GM12878 (cell line): ENCODE measurements at regions not wholly inside any gene's neighbourhood (a gene's known extent, or its start where the extent isn't known, plus 50 kb on each side); places are given as distances from the start of the nearest gene placed in this dataset.

Experiments used
- ATAC-seq: fragments of 200-7000 bp; cut with Tn5 transposase; 3 replicates; pipeline ENCODE4 v1.9.1; 2020; ENCODE audit warnings: mild to moderate bottlenecking, moderate library complexity
- BruUV-seq: library from RNA; stranded (reverse); fragments of 400-500 nt; replicated peaks from 2 replicates; lab custom pipeline; 2021; lab: Mats Ljungman, UMichigan
- CTCF ChIA-PET: fragments of 300-600 bp; sonication (Branson Sonifier 250); formaldehyde crosslinking; extraction: SDS; loops from one replicate; lab custom pipeline; 2021; ENCODE audit warnings: inconsistent platforms; lab: Yijun Ruan, JAX
- POLR2A ChIA-PET: fragments of 350-600 bp; formaldehyde crosslinking; extraction: SDS; loops from one replicate; lab custom pipeline; 2021; ENCODE audit warnings: inconsistent platforms; lab: Charles Lee
- RAD21 ChIA-PET: fragments of 300-600 bp; sonication (Branson Sonifier 250); formaldehyde crosslinking; loops from one replicate; lab custom pipeline; 2023; ENCODE audit warnings: antibody characterized with exemption; ENCODE audit not compliant: unreplicated experiment; lab: Charles Lee
- SMC1A ChIA-PET: fragments of 300-600 bp; sonication (Branson Sonifier 250); formaldehyde crosslinking; loops from one replicate; lab custom pipeline; 2023; ENCODE audit not compliant: unreplicated experiment, uncharacterized antibody; lab: Charles Lee
- DNase-seq: peaks from one replicate; pipeline ENCODE4 v3.0.0-alpha.2; 2011; ENCODE audit warnings: low read depth, low spot score
- FAIRE-seq: peaks from 3 replicates; lab custom pipeline; 2011; peaks lifted over from hg19 to GRCh38; lab: Jason Lieb, UNC
- H2AFZ ChIP-seq: 2 replicates; pipeline ENCODE4 v1.6.0; 2011; ENCODE audit warnings: low read depth, low read length, control low read depth; ENCODE audit not compliant: control insufficient read depth
- H3K27ac ChIP-seq: 2 replicates; pipeline ENCODE4 v1.5.1; 2011; ENCODE audit warnings: control low read depth; ENCODE audit not compliant: control insufficient read depth, insufficient read depth
- H3K27me3 ChIP-seq, 2 experiments: replicated peaks in 1 of 2; 2 replicates each; pipeline versions ENCODE4 v1.6.0 to v1.6.1; 2011; ENCODE audit warnings: low read length in 1 of 2; ENCODE audit not compliant: control insufficient read depth in 2 of 2, insufficient read depth in 2 of 2
- H3K36me3 ChIP-seq, 2 experiments: 2 replicates each; pipeline ENCODE4 v1.5.1; 2011; ENCODE audit warnings: low read length in 1 of 2; ENCODE audit not compliant: control insufficient read depth in 2 of 2, insufficient read depth in 2 of 2
- H3K4me1 ChIP-seq: 2 replicates; pipeline ENCODE4 v1.6.1; 2011; ENCODE audit warnings: mild to moderate bottlenecking, low read length, moderate library complexity, mixed read lengths; ENCODE audit not compliant: control insufficient read depth, insufficient read depth
- H3K4me2 ChIP-seq: 2 replicates; pipeline ENCODE4 v1.6.0; 2011; ENCODE audit warnings: control low read depth; ENCODE audit not compliant: control insufficient read depth, insufficient read depth
- H3K4me3 ChIP-seq: fragments of 200-600 bp; sonication (generic); 2 replicates; pipeline ENCODE4 v1.5.1; 2016
- H3K79me2 ChIP-seq: 2 replicates; pipeline ENCODE4 v1.6.0; 2011; ENCODE audit warnings: low read length; ENCODE audit not compliant: control insufficient read depth, insufficient read depth
- H3K9ac ChIP-seq: 2 replicates; pipeline ENCODE4 v1.8.0; 2011; ENCODE audit warnings: low read length, control low read depth, mixed read lengths; ENCODE audit not compliant: control insufficient read depth, insufficient read depth
- H3K9me3 ChIP-seq: replicated peaks from 3 replicates; pipeline ENCODE4 v1.5.1; 2011; ENCODE audit warnings: mild to moderate bottlenecking, low read length; ENCODE audit not compliant: control insufficient read depth, insufficient read depth
- H4K20me1 ChIP-seq: 2 replicates; pipeline ENCODE4 v1.6.0; 2011; ENCODE audit not compliant: control insufficient read depth, insufficient read depth
- BHLHE40 ChIP-seq, 2 experiments: fragments of 450-650 bp in 1 of 2; IDR thresholded peaks; 2 replicates each; pipeline ENCODE4 v1.6.1; 2011 to 2017; ENCODE audit warnings: low read depth in 2 of 2, borderline replicate concordance in 1 of 2, improper control_type of control experiment in 1 of 2, low read length in 1 of 2, mild to moderate bottlenecking in 1 of 2
- FOXK2 ChIP-seq: fragments of 450-650 bp; IDR thresholded peaks from 2 replicates; pipeline ENCODE4 v1.6.1; 2017; ENCODE audit warnings: mild to moderate bottlenecking, moderate library complexity
- KLF5 ChIP-seq: fragments of 450-650 bp; IDR thresholded peaks from 2 replicates; pipeline ENCODE4 v1.6.1; 2014; ENCODE audit warnings: mild to moderate bottlenecking; ENCODE audit not compliant: partially characterized antibody
- MXI1 ChIP-seq: fragments of 150-350 bp; IDR thresholded peaks from 2 replicates; pipeline ENCODE4 v1.6.1; 2011; ENCODE audit warnings: low read depth, mild to moderate bottlenecking, inconsistent platforms, low read length, improper control_type of control experiment
- POLR2AphosphoS5 ChIP-seq: IDR thresholded peaks from 2 replicates; pipeline ENCODE4 v1.6.1; 2011; ENCODE audit warnings: mild to moderate bottlenecking, low read length, inconsistent platforms
- RAD51 ChIP-seq: fragments of 450-650 bp; IDR thresholded peaks from 2 replicates; pipeline ENCODE4 v1.6.1; 2016; ENCODE audit warnings: moderate library complexity, mild to moderate bottlenecking, inconsistent platforms
- SMC3 ChIP-seq: IDR thresholded peaks from 2 replicates; pipeline ENCODE4 v1.6.1; 2011; ENCODE audit warnings: low read length, improper control_type of control experiment, borderline replicate concordance
- WRNIP1 ChIP-seq: IDR thresholded peaks from 2 replicates; pipeline ENCODE4 v1.6.1; 2011; ENCODE audit warnings: low read depth, low read length, improper control_type of control experiment, borderline replicate concordance
- WGBS: methylation state at CpG from one replicate; pipeline ENCODE4 v1.1.6; 2016; ENCODE audit warnings: low lambda C conversion rate; ENCODE audit not compliant: insufficient replicate concordance, insufficient coverage; ENCODE audit errors: missing lambda C conversion rate; 5-methylcytosine and 5-hydroxymethylcytosine counted together
- in situ Hi-C: fragments of 300-500 bp; cut with MboI; formaldehyde crosslinking; loops from 9 replicates; pipeline ENCODE4 v1.14.3; 2018; ENCODE audit warnings: mixed read lengths
- intact Hi-C: fragments of 100-400 bp; cut with micrococcal nuclease; formaldehyde crosslinking; loops from one replicate; pipeline ENCODE4 v1.14.2; 2022; ENCODE audit not compliant: unreplicated experiment
- TF ChIP-seq, protein P1 (sequence below): fragments of 450-650 bp; IDR thresholded peaks from 2 replicates; pipeline ENCODE4 v1.6.1; 2017; ENCODE audit warnings: mild to moderate bottlenecking, low read depth, inconsistent platforms; ENCODE audit not compliant: poor library complexity, severe bottlenecking
- TF ChIP-seq, protein P2 (sequence below): fragments of 450-650 bp; IDR thresholded peaks from 2 replicates; pipeline ENCODE4 v1.6.1; 2018; ENCODE audit warnings: mild to moderate bottlenecking, low read depth, moderate library complexity; ENCODE audit not compliant: partially characterized antibody
- TF ChIP-seq, protein P3 (sequence below): fragments of 450-650 bp; conservative IDR thresholded peaks from 2 replicates; pipeline ENCODE4 v1.6.1; 2017; ENCODE audit warnings: mild to moderate bottlenecking, moderate library complexity
- TF ChIP-seq, protein P4 (sequence below): fragments of 150-350 bp; IDR thresholded peaks from 2 replicates; pipeline ENCODE4 v1.6.1; 2016; ENCODE audit warnings: low read depth, low read length

DNA sequence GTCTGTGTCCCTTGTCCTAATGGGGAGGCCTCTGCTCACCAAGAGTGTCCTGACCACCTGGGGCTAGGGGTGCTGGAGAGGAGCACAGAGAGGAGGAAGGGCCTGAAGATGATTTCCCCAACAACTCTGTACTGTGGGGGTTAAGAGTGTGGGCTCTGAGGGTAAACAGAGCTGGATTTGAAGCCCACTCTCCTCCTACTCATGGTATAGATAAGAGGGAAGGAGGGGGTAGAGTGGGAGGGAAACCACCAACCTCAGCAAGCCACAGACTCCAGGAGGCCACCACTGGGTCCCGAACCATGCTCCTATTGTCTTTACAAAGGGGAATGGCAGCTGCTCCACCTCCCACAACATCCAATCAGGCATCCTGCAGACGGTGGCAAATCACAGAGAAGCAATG lies 103.6 kb upstream of the RNU6-1 start:
- no peak overlapping the region for H3K4me3 ChIP-seq
- ChIA-PET SMC1A (no interaction called here), CTCF (no interaction called here), RAD21 (no interaction called here), POLR2A (interaction anchor here (0.6 kb wide), 1 partner anchor 86 kb away, joined by 6 read pairs; no protein-coding TSS in a partner anchor)
- no peak overlapping the region for H3K9ac ChIP-seq
- in situ Hi-C loops = no loop called here
- H2AFZ ChIP-seq = no peak overlapping the region
- H3K79me2 ChIP-seq = no peaks in the 10 kb centered on the region
- ATAC-seq (no peak), FAIRE-seq (no peak), DNase-seq (no peak)
- H3K4me2 ChIP-seq = no peak overlapping the region
- H3K27me3 ChIP-seq = no peaks in the 10 kb centered on the region
- H3K36me3 ChIP-seq = no peaks in the 10 kb centered on the region
- H3K27ac ChIP-seq = no peak overlapping the region
- intact Hi-C loops = no loop called here
- peaks cover 2% of the 10 kb centered on the region for H3K9me3 ChIP-seq
- BruUV-seq = no TSS peak
- 86% methylated on average over 2 of the region's 2 CpGs for WGBS
- no peaks in the 10 kb centered on the region for H4K20me1 ChIP-seq
- H3K4me1 ChIP-seq = peaks cover 22% of the 10 kb centered on the region
- TF ChIP-seq, protein P1, sequence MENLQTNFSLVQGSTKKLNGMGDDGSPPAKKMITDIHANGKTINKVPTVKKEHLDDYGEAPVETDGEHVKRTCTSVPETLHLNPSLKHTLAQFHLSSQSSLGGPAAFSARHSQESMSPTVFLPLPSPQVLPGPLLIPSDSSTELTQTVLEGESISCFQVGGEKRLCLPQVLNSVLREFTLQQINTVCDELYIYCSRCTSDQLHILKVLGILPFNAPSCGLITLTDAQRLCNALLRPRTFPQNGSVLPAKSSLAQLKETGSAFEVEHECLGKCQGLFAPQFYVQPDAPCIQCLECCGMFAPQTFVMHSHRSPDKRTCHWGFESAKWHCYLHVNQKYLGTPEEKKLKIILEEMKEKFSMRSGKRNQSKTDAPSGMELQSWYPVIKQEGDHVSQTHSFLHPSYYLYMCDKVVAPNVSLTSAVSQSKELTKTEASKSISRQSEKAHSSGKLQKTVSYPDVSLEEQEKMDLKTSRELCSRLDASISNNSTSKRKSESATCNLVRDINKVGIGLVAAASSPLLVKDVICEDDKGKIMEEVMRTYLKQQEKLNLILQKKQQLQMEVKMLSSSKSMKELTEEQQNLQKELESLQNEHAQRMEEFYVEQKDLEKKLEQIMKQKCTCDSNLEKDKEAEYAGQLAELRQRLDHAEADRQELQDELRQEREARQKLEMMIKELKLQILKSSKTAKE = no peak
- TF ChIP-seq, protein P2, sequence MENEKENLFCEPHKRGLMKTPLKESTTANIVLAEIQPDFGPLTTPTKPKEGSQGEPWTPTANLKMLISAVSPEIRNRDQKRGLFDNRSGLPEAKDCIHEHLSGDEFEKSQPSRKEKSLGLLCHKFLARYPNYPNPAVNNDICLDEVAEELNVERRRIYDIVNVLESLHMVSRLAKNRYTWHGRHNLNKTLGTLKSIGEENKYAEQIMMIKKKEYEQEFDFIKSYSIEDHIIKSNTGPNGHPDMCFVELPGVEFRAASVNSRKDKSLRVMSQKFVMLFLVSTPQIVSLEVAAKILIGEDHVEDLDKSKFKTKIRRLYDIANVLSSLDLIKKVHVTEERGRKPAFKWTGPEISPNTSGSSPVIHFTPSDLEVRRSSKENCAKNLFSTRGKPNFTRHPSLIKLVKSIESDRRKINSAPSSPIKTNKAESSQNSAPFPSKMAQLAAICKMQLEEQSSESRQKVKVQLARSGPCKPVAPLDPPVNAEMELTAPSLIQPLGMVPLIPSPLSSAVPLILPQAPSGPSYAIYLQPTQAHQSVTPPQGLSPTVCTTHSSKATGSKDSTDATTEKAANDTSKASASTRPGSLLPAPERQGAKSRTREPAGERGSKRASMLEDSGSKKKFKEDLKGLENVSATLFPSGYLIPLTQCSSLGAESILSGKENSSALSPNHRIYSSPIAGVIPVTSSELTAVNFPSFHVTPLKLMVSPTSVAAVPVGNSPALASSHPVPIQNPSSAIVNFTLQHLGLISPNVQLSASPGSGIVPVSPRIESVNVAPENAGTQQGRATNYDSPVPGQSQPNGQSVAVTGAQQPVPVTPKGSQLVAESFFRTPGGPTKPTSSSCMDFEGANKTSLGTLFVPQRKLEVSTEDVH = no peak
- TF ChIP-seq, protein P3, sequence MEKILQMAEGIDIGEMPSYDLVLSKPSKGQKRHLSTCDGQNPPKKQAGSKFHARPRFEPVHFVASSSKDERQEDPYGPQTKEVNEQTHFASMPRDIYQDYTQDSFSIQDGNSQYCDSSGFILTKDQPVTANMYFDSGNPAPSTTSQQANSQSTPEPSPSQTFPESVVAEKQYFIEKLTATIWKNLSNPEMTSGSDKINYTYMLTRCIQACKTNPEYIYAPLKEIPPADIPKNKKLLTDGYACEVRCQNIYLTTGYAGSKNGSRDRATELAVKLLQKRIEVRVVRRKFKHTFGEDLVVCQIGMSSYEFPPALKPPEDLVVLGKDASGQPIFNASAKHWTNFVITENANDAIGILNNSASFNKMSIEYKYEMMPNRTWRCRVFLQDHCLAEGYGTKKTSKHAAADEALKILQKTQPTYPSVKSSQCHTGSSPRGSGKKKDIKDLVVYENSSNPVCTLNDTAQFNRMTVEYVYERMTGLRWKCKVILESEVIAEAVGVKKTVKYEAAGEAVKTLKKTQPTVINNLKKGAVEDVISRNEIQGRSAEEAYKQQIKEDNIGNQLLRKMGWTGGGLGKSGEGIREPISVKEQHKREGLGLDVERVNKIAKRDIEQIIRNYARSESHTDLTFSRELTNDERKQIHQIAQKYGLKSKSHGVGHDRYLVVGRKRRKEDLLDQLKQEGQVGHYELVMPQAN = no peak
- TF ChIP-seq BHLHE40 (IDR thresholded peaks at IDR 0.05; ENCODE audit: borderline replicate concordance in 1 of 2, low read depth in 2 of 2, low read length in 1 of 2) (no peak), RAD51 (no peak), SMC3 (no peak), KLF5 (no peak), FOXK2 (no peak), POLR2AphosphoS5 (no peak), WRNIP1 (no peak), MXI1 (no peak)
- TF ChIP-seq, protein P4, sequence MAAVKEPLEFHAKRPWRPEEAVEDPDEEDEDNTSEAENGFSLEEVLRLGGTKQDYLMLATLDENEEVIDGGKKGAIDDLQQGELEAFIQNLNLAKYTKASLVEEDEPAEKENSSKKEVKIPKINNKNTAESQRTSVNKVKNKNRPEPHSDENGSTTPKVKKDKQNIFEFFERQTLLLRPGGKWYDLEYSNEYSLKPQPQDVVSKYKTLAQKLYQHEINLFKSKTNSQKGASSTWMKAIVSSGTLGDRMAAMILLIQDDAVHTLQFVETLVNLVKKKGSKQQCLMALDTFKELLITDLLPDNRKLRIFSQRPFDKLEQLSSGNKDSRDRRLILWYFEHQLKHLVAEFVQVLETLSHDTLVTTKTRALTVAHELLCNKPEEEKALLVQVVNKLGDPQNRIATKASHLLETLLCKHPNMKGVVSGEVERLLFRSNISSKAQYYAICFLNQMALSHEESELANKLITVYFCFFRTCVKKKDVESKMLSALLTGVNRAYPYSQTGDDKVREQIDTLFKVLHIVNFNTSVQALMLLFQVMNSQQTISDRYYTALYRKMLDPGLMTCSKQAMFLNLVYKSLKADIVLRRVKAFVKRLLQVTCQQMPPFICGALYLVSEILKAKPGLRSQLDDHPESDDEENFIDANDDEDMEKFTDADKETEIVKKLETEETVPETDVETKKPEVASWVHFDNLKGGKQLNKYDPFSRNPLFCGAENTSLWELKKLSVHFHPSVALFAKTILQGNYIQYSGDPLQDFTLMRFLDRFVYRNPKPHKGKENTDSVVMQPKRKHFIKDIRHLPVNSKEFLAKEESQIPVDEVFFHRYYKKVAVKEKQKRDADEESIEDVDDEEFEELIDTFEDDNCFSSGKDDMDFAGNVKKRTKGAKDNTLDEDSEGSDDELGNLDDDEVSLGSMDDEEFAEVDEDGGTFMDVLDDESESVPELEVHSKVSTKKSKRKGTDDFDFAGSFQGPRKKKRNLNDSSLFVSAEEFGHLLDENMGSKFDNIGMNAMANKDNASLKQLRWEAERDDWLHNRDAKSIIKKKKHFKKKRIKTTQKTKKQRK = no peak
